ENCODE measurements at regions not wholly inside any gene's neighbourhood (a gene's known extent, or its start where the extent isn't known, plus 50 kb on each side); places are given as distances from the start of the nearest gene placed in this dataset.

DNA sequence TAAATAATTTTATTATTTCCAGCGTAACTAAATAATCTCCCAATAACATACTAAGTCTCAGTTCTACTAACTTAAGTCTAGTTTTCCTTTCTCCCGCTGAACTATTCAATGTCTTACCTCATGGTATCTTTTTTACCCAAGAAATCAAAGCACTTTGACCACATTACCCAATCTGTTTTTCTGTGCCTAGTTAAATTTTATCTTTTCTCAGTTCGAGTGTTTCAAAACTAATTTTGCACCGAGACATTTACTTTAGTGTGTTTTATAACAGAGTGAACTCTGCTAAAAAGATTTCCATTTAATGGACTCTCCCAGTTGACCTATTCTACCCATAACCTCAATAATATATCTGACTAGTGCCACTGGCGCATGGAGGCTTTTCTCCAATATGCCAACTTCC is 67.6 kb upstream of the IRF2 start:
- H3K56ac ChIP-seq (ENCODE audit: extremely low read depth, insufficient read depth, low read length) = no peak overlapping the region
- H2BK120ac ChIP-seq (ENCODE audit: low read depth, low read length) = no peak overlapping the region
- H3K27me3 ChIP-seq (ENCODE audit: control insufficient read depth, insufficient read depth, low read length) = 0 out of 2 replicates have a peak, but pooled peaks cover 2% of the 10 kb centered on the region
- BruUV-seq (replicated peaks) = no TSS peak
- intact Hi-C loops (cut with micrococcal nuclease) (no loop called here), dilution Hi-C loops (cut with HindIII; ENCODE audit: low sequenced_read_pairs, unreplicated experiment) (no loop called here), in situ Hi-C loops (cut with MboI; ENCODE audit: low sequenced_read_pairs) (no loop called here)
- H3K4me3 ChIP-seq (ENCODE audit: insufficient read depth, low read depth, low read length) = no peak overlapping the region
- H2BK5ac ChIP-seq (ENCODE audit: low read depth, low read length, poor library complexity, severe bottlenecking) = no peak overlapping the region
- no peak overlapping the region for H4K91ac ChIP-seq (ENCODE audit: insufficient read depth, low read depth, low read length)
- H2AK5ac ChIP-seq (ENCODE audit: low read depth, low read length) = no peak overlapping the region
- H3K9ac ChIP-seq (ENCODE audit: low read depth, low read length) = no peak overlapping the region
- H3K9me3 ChIP-seq (ENCODE audit: control insufficient read depth, insufficient read depth, low read length) = no peaks in the 10 kb centered on the region
- no peak overlapping the region for H3K4me2 ChIP-seq (ENCODE audit: low read depth, low read length)
- no peak overlapping the region for H3K27ac ChIP-seq (ENCODE audit: insufficient read depth, low read length)
- no peak overlapping the region for H3K18ac ChIP-seq (ENCODE audit: low read depth, low read length)
- CTCF ChIA-PET = interaction anchor here (1.1 kb wide), 1 partner anchor 278 kb away, joined by 3 read pairs; no protein-coding TSS in a partner anchor
- ATAC-seq (ENCODE audit: low read depth) (no peak), DNase-seq (no peak)
- H3K79me1 ChIP-seq (ENCODE audit: low read depth in 1 of 2, low read length in 2 of 2) = peaks cover 2 to 4% of the 10 kb centered on the region in 2 experiments; a peak in 3 of 4 replicates
- no peaks in the 10 kb centered on the region for H3K9me1 ChIP-seq (ENCODE audit: insufficient read depth, low read length)
- H3K36me3 ChIP-seq (ENCODE audit: control insufficient read depth, insufficient read depth, low read length) = no peaks in the 10 kb centered on the region
- no peak overlapping the region for H2BK15ac ChIP-seq (ENCODE audit: low read depth, low read length)
- H3K23ac ChIP-seq (ENCODE audit: low read depth, low read length) = no peak overlapping the region
- TF ChIP-seq RCOR1 (IDR thresholded peaks at IDR 0.05; ENCODE audit: insufficient replicate concordance, low read length) (no peak), RAD21 (IDR thresholded peaks at IDR 0.05; ENCODE audit: low read length) (no peak), NFE2L2 (IDR thresholded peaks at IDR 0.05; ENCODE audit: low read depth, low read length) (no peak), CEBPB (IDR thresholded peaks at IDR 0.05; ENCODE audit: low read depth, low read length) (no peak), MAFK (IDR thresholded peaks at IDR 0.05; ENCODE audit: low read depth, low read length) (no peak), POLR2A (IDR thresholded peaks at IDR 0.05; ENCODE audit: low read depth, low read length) (no peak)
- H3K14ac ChIP-seq (replicated peaks; ENCODE audit: low read depth, low read length) = no peak overlapping the region
- POLR2A ChIA-PET (ENCODE audit: unreplicated experiment) = no interaction called here
- no peak overlapping the region for H4K8ac ChIP-seq (ENCODE audit: low read depth in 2 of 2, low read length in 2 of 2)
- H2BK20ac ChIP-seq (ENCODE audit: low read depth, low read length) = no peak overlapping the region
- H3K4ac ChIP-seq (ENCODE audit: low read depth, low read length) = no peak overlapping the region
- H4K5ac ChIP-seq (ENCODE audit: low read depth, low read length) = no peak overlapping the region
- H2AK9ac ChIP-seq (replicated peaks; ENCODE audit: low read depth, low read length, poor library complexity) = no peak overlapping the region
- H3K4me1 ChIP-seq (ENCODE audit: control insufficient read depth, insufficient read depth, low read length) = no peaks in the 10 kb centered on the region
- WGBS, 2 experiments (ENCODE audit: extremely low coverage in 2 of 2, insufficient read length in 1 of 2) = no CpG with 5 or more reads among the region's 5 CpGs
- no peak overlapping the region for H2AFZ ChIP-seq (replicated peaks; ENCODE audit: low read length, poor library complexity)
- H4K20me1 ChIP-seq (ENCODE audit: insufficient read depth, low read length) = no peaks in the 10 kb centered on the region
